ENCODE measurements at regions not wholly inside any gene's neighbourhood (a gene's known extent, or its start where the extent isn't known, plus 50 kb on each side); places are given as distances from the start of the nearest gene placed in this dataset.

- Histone ChIP-seq H3K27ac (ENCODE audit: insufficient read depth, low read depth, low read length) (no peak overlapping the region), H3K79me2 (ENCODE audit: control insufficient read depth, insufficient read depth, low read length) (no peaks in the 10 kb centered on the region), H3K9me1 (replicated peaks; ENCODE audit: control insufficient read depth, extremely low read depth, insufficient read depth, low read length) (no peaks in the 10 kb centered on the region), H3K27me3 (ENCODE audit: control insufficient read depth in 2 of 2, insufficient read depth in 2 of 2, low read length in 2 of 2) (no peaks in the 10 kb centered on the region), H3K4me3 (replicated peaks in 1 of 3; ENCODE audit: insufficient read depth in 1 of 3, low read depth in 1 of 3, low read length in 3 of 3) (no peak overlapping the region), H3K4me2 (ENCODE audit: insufficient read depth, low read length) (no peak overlapping the region), H3K4me1 (ENCODE audit: control insufficient read depth, extremely low read depth, insufficient read depth, low read length) (no peaks in the 10 kb centered on the region), H3K9ac (replicated peaks; ENCODE audit: extremely low read depth, insufficient read depth, low read length) (no peak overlapping the region), H2AFZ (ENCODE audit: low read depth, low read length) (no peak overlapping the region), H4K20me1 (replicated peaks; ENCODE audit: control insufficient read depth, extremely low read depth, insufficient read depth, low read length) (no peaks in the 10 kb centered on the region), H3K36me3 (ENCODE audit: control insufficient read depth in 2 of 2, extremely low read depth in 1 of 2, insufficient read depth in 2 of 2, low read length in 2 of 2) (no peaks in the 10 kb centered on the region), H3K9me3 (replicated peaks; ENCODE audit: control insufficient read depth, insufficient read depth, low read length) (no peaks in the 10 kb centered on the region)
- CTCF ChIA-PET = interaction anchor here (1.2 kb wide), 1 partner anchor 8 kb away, joined by 3 read pairs; no protein-coding TSS in a partner anchor
- TF ChIP-seq EZH2 (IDR thresholded peaks at IDR 0.05; ENCODE audit: borderline replicate concordance, low read depth, low read length, severe bottlenecking) (no peak), JUN (IDR thresholded peaks at IDR 0.05; ENCODE audit: borderline replicate concordance, insufficient read depth, insufficient read length, low read depth) (no peak), POLR2AphosphoS5 (IDR thresholded peaks at IDR 0.05; ENCODE audit: insufficient read depth, low read depth, low read length) (no peak)
- dilution Hi-C loops (cut with MboI; ENCODE audit: extremely low pct_ligation_motif_present, low sequenced_read_pairs) (no loop called here), intact Hi-C loops (cut with micrococcal nuclease) (no loop called here)
- POLR2A ChIA-PET = no interaction called here
- FAIRE-seq = no peak
- no TSS peak for BruUV-seq (replicated peaks)
- DNase-seq (ENCODE audit: low read depth, low spot score) = no peak
These were observed 1396.6 kb upstream of the PABPC4L start for GRCh38 chr4:135598151-135598550.

GRCh38 chr4:135594521-135594920 is 1392.9 kb upstream of the PABPC4L start:
- Histone ChIP-seq H3K4me2 (ENCODE audit: insufficient read depth, low read length) (no peak overlapping the region), H3K4me3 (replicated peaks in 1 of 3; ENCODE audit: insufficient read depth in 1 of 3, low read depth in 1 of 3, low read length in 3 of 3) (no peak overlapping the region), H2AFZ (ENCODE audit: low read depth, low read length) (no peak overlapping the region), H3K27ac (ENCODE audit: insufficient read depth, low read depth, low read length) (no peak overlapping the region), H3K9ac (replicated peaks; ENCODE audit: extremely low read depth, insufficient read depth, low read length) (no peak overlapping the region), H3K9me3 (replicated peaks; ENCODE audit: control insufficient read depth, insufficient read depth, low read length) (no peaks in the 10 kb centered on the region), H3K36me3 (ENCODE audit: control insufficient read depth in 2 of 2, extremely low read depth in 1 of 2, insufficient read depth in 2 of 2, low read length in 2 of 2) (no peaks in the 10 kb centered on the region), H3K79me2 (ENCODE audit: control insufficient read depth, insufficient read depth, low read length) (no peaks in the 10 kb centered on the region), H3K4me1 (ENCODE audit: control insufficient read depth, extremely low read depth, insufficient read depth, low read length) (no peaks in the 10 kb centered on the region), H3K27me3 (ENCODE audit: control insufficient read depth in 2 of 2, insufficient read depth in 2 of 2, low read length in 2 of 2) (no peaks in the 10 kb centered on the region), H4K20me1 (replicated peaks; ENCODE audit: control insufficient read depth, extremely low read depth, insufficient read depth, low read length) (no peaks in the 10 kb centered on the region), H3K9me1 (replicated peaks; ENCODE audit: control insufficient read depth, extremely low read depth, insufficient read depth, low read length) (no peaks in the 10 kb centered on the region)
- dilution Hi-C loops (cut with MboI; ENCODE audit: extremely low pct_ligation_motif_present, low sequenced_read_pairs) = no loop called here
- TF ChIP-seq MAX (IDR thresholded peaks at IDR 0.05; ENCODE audit: insufficient read depth, insufficient read length) (no peak), POLR2AphosphoS5 (IDR thresholded peaks at IDR 0.05; ENCODE audit: insufficient read depth, low read depth, low read length) (no peak), JUN (IDR thresholded peaks at IDR 0.05; ENCODE audit: borderline replicate concordance, insufficient read depth, insufficient read length, low read depth) (no peak), MYC (IDR thresholded peaks at IDR 0.05; ENCODE audit: low read depth, low read length) (no peak)
- intact Hi-C loops (cut with micrococcal nuclease) = no loop called here
- no TSS peak for BruUV-seq (replicated peaks)
- ChIA-PET POLR2A (no interaction called here), CTCF (no interaction called here)
- DNase-seq (ENCODE audit: low read depth, low spot score) (no peak), FAIRE-seq (no peak)
